AG04450 (cell line): ENCODE measurements at regions not wholly inside any gene's neighbourhood (a gene's known extent, or its start where the extent isn't known, plus 50 kb on each side); places are given as distances from the start of the nearest gene placed in this dataset.

ENCODE experiments used
- CTCF ChIA-PET: fragments of 300-600, 350-600 bp; formaldehyde crosslinking; extraction: SDS; loops from one replicate; lab custom pipeline; 2022; ENCODE audit warnings: antibody characterized with exemption, inconsistent platforms; lab: Charles Lee
- POLR2A ChIA-PET: fragments of 350-600 bp; formaldehyde crosslinking; extraction: SDS; loops from one replicate; lab custom pipeline; 2021; ENCODE audit warnings: antibody characterized with exemption, inconsistent platforms; lab: Yijun Ruan, JAX
- DNase-seq: peaks from one replicate; pipeline ENCODE4 v3.0.0-alpha.2; 2011; ENCODE audit warnings: low read depth, low spot score
- H3K27ac ChIP-seq: one replicate; pipeline ENCODE4 v1.5.1; 2012; ENCODE audit warnings: low read depth, low read length, control low read depth
- H3K27me3 ChIP-seq: one replicate; pipeline ENCODE4 v1.6.0; 2012; ENCODE audit warnings: low read length; ENCODE audit not compliant: control insufficient read depth, insufficient read depth
- H3K4me3 ChIP-seq: 2 replicates; pipeline ENCODE4 v1.5.1; 2011; ENCODE audit warnings: mild to moderate bottlenecking, low read depth, low read length, control low read depth
- H3K9me3 ChIP-seq: 2 replicates; pipeline ENCODE4 v1.5.1; 2012; ENCODE audit warnings: low read length; ENCODE audit not compliant: control insufficient read depth, insufficient read depth
- CTCF ChIP-seq: IDR thresholded peaks from 2 replicates; pipeline ENCODE4 v1.5.1; 2011; ENCODE audit warnings: low read depth, low read length, control low read depth, inconsistent platforms

GRCh38 chr11:122440811-122441665 is 214.5 kb upstream of the UBASH3B start:
- no peak for DNase-seq
- H3K27ac ChIP-seq: no peak overlapping the region
- no peak for TF ChIP-seq CTCF
- peak overlapping the region; percentile 55 for H3K4me3 ChIP-seq
- H3K9me3 ChIP-seq: no peaks in the 10 kb centered on the region
- ChIA-PET POLR2A (no interaction called here), CTCF (no interaction called here)
- peaks cover 27% of the 10 kb centered on the region for H3K27me3 ChIP-seq

- CTCF ChIA-PET: interaction anchor here (0.6 to 1.2 kb wide), 2 partner anchors 66 to 1141 kb away, joined by 3 to 4 read pairs; no protein-coding TSS in a partner anchor
- peak overlapping the region; percentile 22 for H3K27ac ChIP-seq
- H3K27me3 ChIP-seq: peaks cover 27% of the 10 kb centered on the region
- H3K4me3 ChIP-seq: peak overlapping the region; percentile 55
- H3K9me3 ChIP-seq: no peaks in the 10 kb centered on the region
- POLR2A ChIA-PET: no interaction called here
- TF ChIP-seq CTCF: no peak
- DNase-seq: no peak
Measured at GRCh38 chr11:122439866-122440810, 215.4 kb upstream of the UBASH3B start.

- ChIA-PET POLR2A (no interaction called here), CTCF (no interaction called here)
- Histone ChIP-seq H3K27ac (no peak overlapping the region), H3K4me3 (no peak overlapping the region), H3K27me3 (peaks cover 9% of the 10 kb centered on the region), H3K9me3 (no peaks in the 10 kb centered on the region)
- no peak for DNase-seq
- TF ChIP-seq CTCF: no peak
Measured at GRCh38 chr11:122436188-122436555, 219.3 kb upstream of the UBASH3B start.

- Histone ChIP-seq H3K27ac (no peak overlapping the region), H3K27me3 (peaks cover 6% of the 10 kb centered on the region), H3K9me3 (no peaks in the 10 kb centered on the region), H3K4me3 (no peak overlapping the region)
- ChIA-PET CTCF (no interaction called here), POLR2A (no interaction called here)
- TF ChIP-seq CTCF: no peak
- DNase-seq: no peak
Measured at GRCh38 chr11:122435540-122436187, 219.9 kb upstream of the UBASH3B start.
